Vagina (tissue), 2 donors: ENCODE measurements at regions not wholly inside any gene's neighbourhood (a gene's known extent, or its start where the extent isn't known, plus 50 kb on each side); places are given as distances from the start of the nearest gene placed in this dataset.

Experiments
- POLR2AphosphoS5 ChIP-seq, 2 donors: sonication (generic); formaldehyde crosslinking; IDR thresholded peaks; one replicate each; pipeline ENCODE4 v1.9.0; 2017; ENCODE audit warnings: antibody characterized with exemption in 2 of 2, mild to moderate bottlenecking in 2 of 2, low read depth in 1 of 2; ENCODE audit not compliant: insufficient read depth in 1 of 2
- TF ChIP-seq, protein P1 (sequence below), 3 experiments: fragments of 450-650 bp in 2 of 3; fragments of 200-600 bp in 1 of 3; sonication (generic) in 1 of 3; IDR thresholded peaks; one replicate each; pipeline ENCODE4 v1.5.1; 2017 to 2019; ENCODE audit warnings: antibody characterized with exemption in 3 of 3, mild to moderate bottlenecking in 2 of 3, moderate library complexity in 2 of 3

- no peak for TF ChIP-seq POLR2AphosphoS5 (IDR thresholded peaks at IDR 0.05; ENCODE audit: insufficient read depth in 1 of 2, low read depth in 1 of 2)
- TF ChIP-seq, protein P1, sequence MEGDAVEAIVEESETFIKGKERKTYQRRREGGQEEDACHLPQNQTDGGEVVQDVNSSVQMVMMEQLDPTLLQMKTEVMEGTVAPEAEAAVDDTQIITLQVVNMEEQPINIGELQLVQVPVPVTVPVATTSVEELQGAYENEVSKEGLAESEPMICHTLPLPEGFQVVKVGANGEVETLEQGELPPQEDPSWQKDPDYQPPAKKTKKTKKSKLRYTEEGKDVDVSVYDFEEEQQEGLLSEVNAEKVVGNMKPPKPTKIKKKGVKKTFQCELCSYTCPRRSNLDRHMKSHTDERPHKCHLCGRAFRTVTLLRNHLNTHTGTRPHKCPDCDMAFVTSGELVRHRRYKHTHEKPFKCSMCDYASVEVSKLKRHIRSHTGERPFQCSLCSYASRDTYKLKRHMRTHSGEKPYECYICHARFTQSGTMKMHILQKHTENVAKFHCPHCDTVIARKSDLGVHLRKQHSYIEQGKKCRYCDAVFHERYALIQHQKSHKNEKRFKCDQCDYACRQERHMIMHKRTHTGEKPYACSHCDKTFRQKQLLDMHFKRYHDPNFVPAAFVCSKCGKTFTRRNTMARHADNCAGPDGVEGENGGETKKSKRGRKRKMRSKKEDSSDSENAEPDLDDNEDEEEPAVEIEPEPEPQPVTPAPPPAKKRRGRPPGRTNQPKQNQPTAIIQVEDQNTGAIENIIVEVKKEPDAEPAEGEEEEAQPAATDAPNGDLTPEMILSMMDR (IDR thresholded peaks at IDR 0.05): no peak
These were observed 443.4 kb downstream of the BMP2 start for GRCh38 chr20:7210910-7211309.
